IgD-negative memory B cell (primary cell): ENCODE measurements at regions not wholly inside any gene's neighbourhood (a gene's known extent, or its start where the extent isn't known, plus 50 kb on each side); places are given as distances from the start of the nearest gene placed in this dataset.

Experiments
- H3K27ac Mint-ChIP-seq, 3 donors: one replicate each; pipeline ENCODE4 v1.8.0; 2020 to 2022; ENCODE audit warnings: mild to moderate bottlenecking in 3 of 3, mixed read lengths in 3 of 3, moderate library complexity in 1 of 3
- H3K27me3 Mint-ChIP-seq: one replicate; pipeline ENCODE4 v1.8.0; 2021; ENCODE audit warnings: mixed read lengths
- H3K36me3 Mint-ChIP-seq: one replicate; pipeline ENCODE4 v1.8.0; 2020; ENCODE audit warnings: mild to moderate bottlenecking, mixed read lengths
- H3K4me1 Mint-ChIP-seq, 3 donors: one replicate each; pipeline ENCODE4 v1.8.0; 2020 to 2022; ENCODE audit warnings: mixed read lengths in 3 of 3, mild to moderate bottlenecking in 1 of 3
- H3K4me3 Mint-ChIP-seq, 4 donors: one replicate each; pipeline ENCODE4 v1.8.0; 2020 to 2022; ENCODE audit warnings: mild to moderate bottlenecking in 4 of 4, mixed read lengths in 4 of 4, moderate library complexity in 3 of 4
- H3K9me3 Mint-ChIP-seq, 3 donors: one replicate each; pipeline ENCODE4 v1.8.0; 2020 to 2021; ENCODE audit warnings: mixed read lengths in 3 of 3, mild to moderate bottlenecking in 1 of 3

GRCh38 chr14:53875324-53875897 lies 81.2 kb downstream of the BMP4 start:
- no peaks in the 10 kb centered on the region for H3K4me1 Mint-ChIP-seq
- peaks cover 0 to 7% (median 0%) of the 10 kb centered on the region in 3 donors for H3K9me3 Mint-ChIP-seq
- H3K4me3 Mint-ChIP-seq = peak overlapping the region in 1 of 4 donors; percentile 72
- no peaks in the 10 kb centered on the region for H3K27me3 Mint-ChIP-seq
- no peaks in the 10 kb centered on the region for H3K36me3 Mint-ChIP-seq
- H3K27ac Mint-ChIP-seq = no peak overlapping the region

- Mint-ChIP-seq H3K27me3 (no peaks in the 10 kb centered on the region), H3K27ac (no peak overlapping the region), H3K4me1 (no peaks in the 10 kb centered on the region), H3K4me3 (no peak overlapping the region), H3K9me3 (peaks cover 0 to 7% (median 3%) of the 10 kb centered on the region in 3 donors), H3K36me3 (no peaks in the 10 kb centered on the region)
Observed at GRCh38 chr14:53874704-53875103, 81.9 kb downstream of the BMP4 start.

- no peaks in the 10 kb centered on the region for H3K4me1 Mint-ChIP-seq
- H3K4me3 Mint-ChIP-seq = no peak overlapping the region
- peaks cover 0 to 6% (median 3%) of the 10 kb centered on the region in 3 donors for H3K9me3 Mint-ChIP-seq
- no peaks in the 10 kb centered on the region for H3K27me3 Mint-ChIP-seq
- no peaks in the 10 kb centered on the region for H3K36me3 Mint-ChIP-seq
- no peak overlapping the region for H3K27ac Mint-ChIP-seq
Observed at GRCh38 chr14:53872681-53873089, 83.9 kb downstream of the BMP4 start.

- no peaks in the 10 kb centered on the region for H3K4me1 Mint-ChIP-seq
- H3K36me3 Mint-ChIP-seq = no peaks in the 10 kb centered on the region
- peaks cover 0 to 3% (median 1%) of the 10 kb centered on the region in 3 donors for H3K9me3 Mint-ChIP-seq
- H3K27me3 Mint-ChIP-seq = no peaks in the 10 kb centered on the region
- H3K4me3 Mint-ChIP-seq = no peak overlapping the region
- H3K27ac Mint-ChIP-seq = no peak overlapping the region
Observed at GRCh38 chr14:53871951-53872350, 84.7 kb downstream of the BMP4 start.

- H3K27me3 Mint-ChIP-seq = no peaks in the 10 kb centered on the region
- H3K36me3 Mint-ChIP-seq = no peaks in the 10 kb centered on the region
- H3K4me3 Mint-ChIP-seq = no peak overlapping the region
- peaks cover 0 to 3% (median 0%) of the 10 kb centered on the region in 3 donors for H3K9me3 Mint-ChIP-seq
- no peak overlapping the region for H3K27ac Mint-ChIP-seq
- no peaks in the 10 kb centered on the region for H3K4me1 Mint-ChIP-seq
Observed at GRCh38 chr14:53871011-53871410, 85.6 kb downstream of the BMP4 start.

- no peak overlapping the region for H3K4me3 Mint-ChIP-seq
- no peak overlapping the region for H3K27ac Mint-ChIP-seq
- H3K27me3 Mint-ChIP-seq = peaks cover 5% of the 10 kb centered on the region
- H3K36me3 Mint-ChIP-seq = no peaks in the 10 kb centered on the region
- no peaks in the 10 kb centered on the region for H3K4me1 Mint-ChIP-seq
- H3K9me3 Mint-ChIP-seq = peaks cover 0 to 3% (median 2%) of the 10 kb centered on the region in 3 donors
Observed at GRCh38 chr14:53865711-53866110, 90.9 kb downstream of the BMP4 start.

GRCh38 chr14:53861781-53862180 lies 94.8 kb downstream of the BMP4 start:
- Mint-ChIP-seq H3K4me3 (no peak overlapping the region), H3K36me3 (no peaks in the 10 kb centered on the region), H3K4me1 (no peaks in the 10 kb centered on the region), H3K27ac (no peak overlapping the region), H3K27me3 (peaks cover 6% of the 10 kb centered on the region), H3K9me3 (peaks cover 0 to 2% (median 0%) of the 10 kb centered on the region in 3 donors)

GRCh38 chr14:53858345-53858684 lies 98.3 kb downstream of the BMP4 start:
- H3K27ac Mint-ChIP-seq = no peak overlapping the region
- no peaks in the 10 kb centered on the region for H3K9me3 Mint-ChIP-seq

GRCh38 chr14:53857625-53858344 lies 98.8 kb downstream of the BMP4 start:
- Mint-ChIP-seq H3K36me3 (no peaks in the 10 kb centered on the region), H3K9me3 (no peaks in the 10 kb centered on the region), H3K4me1 (no peaks in the 10 kb centered on the region), H3K4me3 (no peak overlapping the region), H3K27ac (no peak overlapping the region), H3K27me3 (peaks cover 4% of the 10 kb centered on the region)

More at GRCh38 chr14:53858345-53858684, 98.3 kb downstream of the BMP4 start:
- Mint-ChIP-seq H3K27me3 (peaks cover 7% of the 10 kb centered on the region), H3K4me1 (no peaks in the 10 kb centered on the region), H3K4me3 (no peak overlapping the region), H3K36me3 (no peaks in the 10 kb centered on the region)

GRCh38 chr14:53855574-53855973 lies 101.1 kb downstream of the BMP4 start:
- Mint-ChIP-seq H3K36me3 (no peaks in the 10 kb centered on the region), H3K4me3 (no peak overlapping the region), H3K4me1 (no peaks in the 10 kb centered on the region), H3K27me3 (peaks cover 3% of the 10 kb centered on the region), H3K9me3 (no peaks in the 10 kb centered on the region), H3K27ac (no peak overlapping the region)

GRCh38 chr14:53855127-53855526 lies 101.5 kb downstream of the BMP4 start:
- no peaks in the 10 kb centered on the region for H3K4me1 Mint-ChIP-seq

GRCh38 chr14:53851394-53852090 lies 105.1 kb downstream of the BMP4 start:
- H3K9me3 Mint-ChIP-seq = no peaks in the 10 kb centered on the region
- peaks cover 4% of the 10 kb centered on the region for H3K27me3 Mint-ChIP-seq
- no peak overlapping the region for H3K27ac Mint-ChIP-seq
- H3K36me3 Mint-ChIP-seq = no peaks in the 10 kb centered on the region
- H3K4me3 Mint-ChIP-seq = no peak overlapping the region
- no peaks in the 10 kb centered on the region for H3K4me1 Mint-ChIP-seq

More at GRCh38 chr14:53855127-53855526, 101.5 kb downstream of the BMP4 start:
- Mint-ChIP-seq H3K9me3 (no peaks in the 10 kb centered on the region), H3K4me3 (no peak overlapping the region), H3K27ac (no peak overlapping the region), H3K36me3 (no peaks in the 10 kb centered on the region), H3K27me3 (peaks cover 3% of the 10 kb centered on the region)

GRCh38 chr14:53850714-53851296 lies 105.8 kb downstream of the BMP4 start:
- Mint-ChIP-seq H3K9me3 (no peaks in the 10 kb centered on the region), H3K27ac (no peak overlapping the region), H3K4me1 (no peaks in the 10 kb centered on the region), H3K36me3 (no peaks in the 10 kb centered on the region), H3K4me3 (no peak overlapping the region), H3K27me3 (peaks cover 4% of the 10 kb centered on the region)

GRCh38 chr14:53849549-53849948 lies 107.1 kb downstream of the BMP4 start:
- H3K27ac Mint-ChIP-seq = no peak overlapping the region
- H3K4me3 Mint-ChIP-seq = no peak overlapping the region
- H3K9me3 Mint-ChIP-seq = peaks cover 0 to 2% (median 0%) of the 10 kb centered on the region in 3 donors
- peaks cover 2% of the 10 kb centered on the region for H3K27me3 Mint-ChIP-seq
- no peaks in the 10 kb centered on the region for H3K4me1 Mint-ChIP-seq
- H3K36me3 Mint-ChIP-seq = no peaks in the 10 kb centered on the region

- Mint-ChIP-seq H3K27me3 (peaks cover 2% of the 10 kb centered on the region), H3K36me3 (no peaks in the 10 kb centered on the region), H3K9me3 (peaks cover 0 to 2% (median 0%) of the 10 kb centered on the region in 3 donors), H3K4me1 (no peaks in the 10 kb centered on the region), H3K27ac (no peak overlapping the region), H3K4me3 (no peak overlapping the region)
Observed at GRCh38 chr14:53848854-53849253, 107.8 kb downstream of the BMP4 start.
